H9 (cell line): ENCODE measurements at regions not wholly inside any gene's neighbourhood (a gene's known extent, or its start where the extent isn't known, plus 50 kb on each side); places are given as distances from the start of the nearest gene placed in this dataset.

Experiments used
- DNase-seq: peaks from one replicate; pipeline ENCODE4 v3.0.0-alpha.2; 2017
- H2AFZ ChIP-seq: one replicate; pipeline ENCODE4 v1.6.1; 2013; ENCODE audit warnings: mild to moderate bottlenecking, low read length, control low read depth, moderate library complexity
- H2AK5ac ChIP-seq: 2 replicates; pipeline ENCODE4 v1.6.1; 2013; ENCODE audit warnings: low read length, control low read depth, mixed read lengths; ENCODE audit not compliant: insufficient read length
- H2BK120ac ChIP-seq: one replicate; pipeline ENCODE4 v1.6.1; 2013; ENCODE audit warnings: low read depth, mild to moderate bottlenecking, low read length, control low read depth, inconsistent platforms; ENCODE audit not compliant: poor library complexity, severe bottlenecking
- H2BK12ac ChIP-seq: 2 replicates; pipeline ENCODE4 v1.6.1; 2013; ENCODE audit warnings: low read length, control low read depth, mixed read lengths, low read depth; ENCODE audit not compliant: insufficient read length
- H2BK15ac ChIP-seq: 2 replicates; pipeline ENCODE4 v1.6.1; 2013; ENCODE audit warnings: low read depth, low read length, control low read depth
- H2BK20ac ChIP-seq: one replicate; pipeline ENCODE4 v1.6.1; 2013; ENCODE audit warnings: low read depth, mild to moderate bottlenecking, low read length, control low read depth, inconsistent platforms; ENCODE audit not compliant: poor library complexity, severe bottlenecking
- H2BK5ac ChIP-seq: 2 replicates; pipeline ENCODE4 v1.6.1; 2013; ENCODE audit warnings: low read length, control low read depth, mixed read lengths; ENCODE audit not compliant: insufficient read length
- H3K14ac ChIP-seq: 2 replicates; pipeline ENCODE4 v1.6.1; 2013; ENCODE audit warnings: low read length, control low read depth; ENCODE audit not compliant: insufficient read depth
- H3K18ac ChIP-seq: 2 replicates; pipeline ENCODE4 v1.6.1; 2013; ENCODE audit warnings: low read depth, mild to moderate bottlenecking, mixed read lengths, low read length, control low read depth; ENCODE audit not compliant: insufficient read length
- H3K23ac ChIP-seq: 2 replicates; pipeline ENCODE4 v1.6.1; 2013; ENCODE audit warnings: low read length, control low read depth, mixed read lengths, low read depth; ENCODE audit not compliant: insufficient read length
- H3K23me2 ChIP-seq: 2 replicates; pipeline ENCODE4 v1.6.1; 2013; ENCODE audit warnings: low read depth, mild to moderate bottlenecking, mixed read lengths, low read length, control low read depth; ENCODE audit not compliant: insufficient read length, poor library complexity, severe bottlenecking
- H3K27ac ChIP-seq: 2 replicates; pipeline ENCODE4 v1.5.1; 2013; ENCODE audit warnings: low read length, control low read depth, mixed read lengths, low read depth; ENCODE audit not compliant: insufficient read length
- H3K27me3 ChIP-seq: 2 replicates; pipeline ENCODE4 v1.6.1; 2013; ENCODE audit warnings: low read length, control low read depth, inconsistent platforms; ENCODE audit not compliant: insufficient read depth
- H3K4ac ChIP-seq: 2 replicates; pipeline ENCODE4 v1.6.1; 2013; ENCODE audit warnings: low read depth, mild to moderate bottlenecking, control low read depth, inconsistent platforms, low read length, moderate library complexity
- H3K4me1 ChIP-seq: 2 replicates; pipeline ENCODE4 v1.6.1; 2013; ENCODE audit warnings: low read length, control low read depth, inconsistent platforms; ENCODE audit not compliant: insufficient read depth
- H3K4me2 ChIP-seq: 2 replicates; pipeline ENCODE4 v1.6.1; 2013; ENCODE audit warnings: low read length, control low read depth, mixed read lengths; ENCODE audit not compliant: insufficient read length, insufficient read depth
- H3K56ac ChIP-seq: 2 replicates; pipeline ENCODE4 v1.6.1; 2013; ENCODE audit warnings: low read depth, mild to moderate bottlenecking, mixed read lengths, low read length, control low read depth; ENCODE audit not compliant: insufficient read length
- H3K79me1 ChIP-seq: 2 replicates; pipeline ENCODE4 v1.6.1; 2013; ENCODE audit warnings: low read depth, mild to moderate bottlenecking, moderate library complexity, low read length, control low read depth, inconsistent platforms; ENCODE audit not compliant: insufficient read depth, poor library complexity, severe bottlenecking
- H3K79me2 ChIP-seq: 2 replicates; pipeline ENCODE4 v1.6.1; 2013; ENCODE audit warnings: low read length, control low read depth, inconsistent platforms; ENCODE audit not compliant: insufficient read depth
- H3K9ac ChIP-seq: 2 replicates; pipeline ENCODE4 v1.6.1; 2013; ENCODE audit warnings: low read length, control low read depth, mixed read lengths; ENCODE audit not compliant: insufficient read length; ENCODE audit errors: extremely low read depth
- H3K9me3 ChIP-seq: one replicate; pipeline ENCODE4 v1.6.1; 2013; ENCODE audit warnings: low read depth, low read length, inconsistent platforms; ENCODE audit not compliant: control insufficient read depth
- H3T11ph ChIP-seq: one replicate; pipeline ENCODE4 v1.6.1; 2013; ENCODE audit warnings: mild to moderate bottlenecking, low read length, control low read depth, inconsistent platforms
- H4K20me1 ChIP-seq: one replicate; pipeline ENCODE4 v1.6.1; 2013; ENCODE audit not compliant: control insufficient read depth, insufficient read length, insufficient read depth
- H4K5ac ChIP-seq: 2 replicates; pipeline ENCODE4 v1.6.1; 2013; ENCODE audit warnings: low read depth, mild to moderate bottlenecking, mixed read lengths, low read length, control low read depth; ENCODE audit not compliant: insufficient read length
- H4K8ac ChIP-seq: replicated peaks from 2 replicates; pipeline ENCODE4 v1.6.1; 2013; ENCODE audit warnings: low read length, control low read depth, mixed read lengths, low read depth; ENCODE audit not compliant: insufficient read length
- H4K91ac ChIP-seq: 2 replicates; pipeline ENCODE4 v1.6.1; 2013; ENCODE audit warnings: low read depth, mild to moderate bottlenecking, moderate library complexity, mixed read lengths, low read length, control low read depth; ENCODE audit not compliant: insufficient read length
- H3K27ac Mint-ChIP-seq, 3 experiments: 2 replicates in 2 of 3; 3 replicates in 1 of 3; pipeline ENCODE4 v1.8.0; 2020 to 2021; ENCODE audit warnings: mixed read lengths in 3 of 3, mild to moderate bottlenecking in 1 of 3, moderate library complexity in 1 of 3
- H3K27me3 Mint-ChIP-seq: 2 replicates; pipeline ENCODE4 v1.8.0; 2021; ENCODE audit warnings: low read depth, mild to moderate bottlenecking, moderate library complexity, mixed read lengths
- H3K36me3 Mint-ChIP-seq, 3 experiments: 2 replicates in 2 of 3; 3 replicates in 1 of 3; pipeline ENCODE4 v1.8.0; 2020 to 2021; ENCODE audit warnings: low read depth in 3 of 3, mixed read lengths in 3 of 3; ENCODE audit not compliant: insufficient read depth in 1 of 3
- H3K4me1 Mint-ChIP-seq, 2 experiments: 2 replicates each; pipeline ENCODE4 v1.8.0; 2020; ENCODE audit warnings: mixed read lengths in 2 of 2
- H3K4me3 Mint-ChIP-seq, 2 experiments: 2 replicates in 1 of 2; 3 replicates in 1 of 2; pipeline ENCODE4 v1.8.0; 2020 to 2021; ENCODE audit warnings: mild to moderate bottlenecking in 2 of 2, mixed read lengths in 2 of 2, moderate library complexity in 1 of 2
- H3K9me3 Mint-ChIP-seq, 2 experiments: 2 replicates in 1 of 2; 3 replicates in 1 of 2; pipeline ENCODE4 v1.8.0; 2020; ENCODE audit warnings: mild to moderate bottlenecking in 2 of 2, mixed read lengths in 2 of 2, moderate library complexity in 1 of 2
- CTCF ChIP-seq: fragments of 200-600 bp; sonication (generic); conservative IDR thresholded peaks from 3 replicates; pipeline ENCODE4 v1.8.0; 2021; ENCODE audit warnings: antibody characterized with exemption, mild to moderate bottlenecking
- WGBS: extraction: QIAGEN DNeasy Blood & Tissue Kit; methylation state at CpG from one replicate; pipeline ENCODE4 v1.1.7; 2013; ENCODE audit warnings: missing lambda C conversion rate, low lambda C conversion rate, mixed read lengths; ENCODE audit not compliant: insufficient read length; ENCODE audit errors: extremely low coverage; 5-methylcytosine and 5-hydroxymethylcytosine counted together

- Histone ChIP-seq H3K56ac (no peak overlapping the region), H2BK5ac (no peak overlapping the region), H2AFZ (no peak overlapping the region), H4K8ac (no peak overlapping the region), H2AK5ac (no peak overlapping the region), H3K4me1 (no peaks in the 10 kb centered on the region), H3K4ac (no peak overlapping the region), H3K18ac (no peak overlapping the region), H3K23ac (no peak overlapping the region), H4K20me1 (no peaks in the 10 kb centered on the region), H2BK12ac (no peak overlapping the region), H3K4me2 (no peak overlapping the region), H4K91ac (no peak overlapping the region), H3K14ac (no peak overlapping the region), H3K79me2 (no peaks in the 10 kb centered on the region), H4K5ac (no peak overlapping the region), H3K79me1 (no peaks in the 10 kb centered on the region), H3K27ac (no peak overlapping the region), H3K23me2 (no peaks in the 10 kb centered on the region), H2BK20ac (no peak overlapping the region), H3T11ph (no peak overlapping the region), H3K9me3 (peaks cover 6% of the 10 kb centered on the region), H2BK120ac (no peak overlapping the region), H2BK15ac (no peak overlapping the region), H3K27me3 (no peaks in the 10 kb centered on the region), H3K9ac (no peak overlapping the region)
- peaks cover 13 to 20% (median 19%) of the 10 kb centered on the region in 3 experiments for H3K36me3 Mint-ChIP-seq
- DNase-seq, result no peak
- no peaks in the 10 kb centered on the region for H3K27me3 Mint-ChIP-seq
- peaks cover 14 to 20% of the 10 kb centered on the region in 2 experiments for H3K9me3 Mint-ChIP-seq
- peaks cover 6 to 12% of the 10 kb centered on the region in 2 experiments for H3K4me1 Mint-ChIP-seq
- H3K4me3 Mint-ChIP-seq, result no peak overlapping the region
- no CpG with 5 or more reads among the region's 2 CpGs for WGBS
- H3K27ac Mint-ChIP-seq, result no peak overlapping the region
- TF ChIP-seq CTCF, result no peak
Measured at GRCh38 chr9:2465516-2465915, 156.1 kb upstream of the VLDLR start.
